ENCODE measurements at regions not wholly inside any gene's neighbourhood (a gene's known extent, or its start where the extent isn't known, plus 50 kb on each side); places are given as distances from the start of the nearest gene placed in this dataset.

- no peak overlapping the region for H3K4me3 ChIP-seq (replicated peaks; ENCODE audit: low read depth, low read length)
- TF ChIP-seq, protein P1, sequence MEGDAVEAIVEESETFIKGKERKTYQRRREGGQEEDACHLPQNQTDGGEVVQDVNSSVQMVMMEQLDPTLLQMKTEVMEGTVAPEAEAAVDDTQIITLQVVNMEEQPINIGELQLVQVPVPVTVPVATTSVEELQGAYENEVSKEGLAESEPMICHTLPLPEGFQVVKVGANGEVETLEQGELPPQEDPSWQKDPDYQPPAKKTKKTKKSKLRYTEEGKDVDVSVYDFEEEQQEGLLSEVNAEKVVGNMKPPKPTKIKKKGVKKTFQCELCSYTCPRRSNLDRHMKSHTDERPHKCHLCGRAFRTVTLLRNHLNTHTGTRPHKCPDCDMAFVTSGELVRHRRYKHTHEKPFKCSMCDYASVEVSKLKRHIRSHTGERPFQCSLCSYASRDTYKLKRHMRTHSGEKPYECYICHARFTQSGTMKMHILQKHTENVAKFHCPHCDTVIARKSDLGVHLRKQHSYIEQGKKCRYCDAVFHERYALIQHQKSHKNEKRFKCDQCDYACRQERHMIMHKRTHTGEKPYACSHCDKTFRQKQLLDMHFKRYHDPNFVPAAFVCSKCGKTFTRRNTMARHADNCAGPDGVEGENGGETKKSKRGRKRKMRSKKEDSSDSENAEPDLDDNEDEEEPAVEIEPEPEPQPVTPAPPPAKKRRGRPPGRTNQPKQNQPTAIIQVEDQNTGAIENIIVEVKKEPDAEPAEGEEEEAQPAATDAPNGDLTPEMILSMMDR (IDR thresholded peaks at IDR 0.05; ENCODE audit: insufficient read depth, low read length, poor library complexity, severe bottlenecking), result no peak
- no peaks in the 10 kb centered on the region for H3K36me3 ChIP-seq (ENCODE audit: control insufficient read depth, insufficient read depth, low read length)
- no peak for DNase-seq (ENCODE audit: extremely low read depth, insufficient read length)
- no peaks in the 10 kb centered on the region for H3K27me3 ChIP-seq (replicated peaks; ENCODE audit: control insufficient read depth, insufficient read depth, low read length)
Observed at GRCh38 chr7:84271543-84271942, 77.0 kb upstream of the SEMA3A start.

DNA sequence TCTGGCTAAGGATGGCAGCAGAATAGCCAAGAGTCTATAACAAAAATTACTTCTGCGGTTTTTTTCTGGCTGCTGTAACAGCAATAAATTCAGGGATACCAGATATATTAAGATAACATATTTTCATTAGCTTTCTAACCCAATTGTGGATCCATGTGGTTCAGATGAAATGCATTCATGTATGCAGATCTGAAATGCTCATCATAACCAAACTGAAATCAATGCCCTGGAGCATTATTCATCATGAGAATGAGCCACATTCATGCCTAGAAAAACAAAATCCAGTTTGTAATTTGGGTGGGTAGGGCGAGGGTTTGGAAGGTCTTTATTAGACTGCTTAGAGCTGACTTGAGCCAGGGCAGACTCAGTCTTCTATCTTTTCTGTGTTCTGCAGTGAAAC lies 69.8 kb upstream of the SEMA3A start:
- DNase-seq (ENCODE audit: extremely low read depth, insufficient read length), result no peak
- H3K4me3 ChIP-seq (replicated peaks; ENCODE audit: low read depth, low read length), result no peak overlapping the region
- no peaks in the 10 kb centered on the region for H3K27me3 ChIP-seq (replicated peaks; ENCODE audit: control insufficient read depth, insufficient read depth, low read length)
- no peaks in the 10 kb centered on the region for H3K36me3 ChIP-seq (ENCODE audit: control insufficient read depth, insufficient read depth, low read length)
- TF ChIP-seq, protein P1 (IDR thresholded peaks at IDR 0.05; ENCODE audit: insufficient read depth, low read length, poor library complexity, severe bottlenecking), result no peak

DNA sequence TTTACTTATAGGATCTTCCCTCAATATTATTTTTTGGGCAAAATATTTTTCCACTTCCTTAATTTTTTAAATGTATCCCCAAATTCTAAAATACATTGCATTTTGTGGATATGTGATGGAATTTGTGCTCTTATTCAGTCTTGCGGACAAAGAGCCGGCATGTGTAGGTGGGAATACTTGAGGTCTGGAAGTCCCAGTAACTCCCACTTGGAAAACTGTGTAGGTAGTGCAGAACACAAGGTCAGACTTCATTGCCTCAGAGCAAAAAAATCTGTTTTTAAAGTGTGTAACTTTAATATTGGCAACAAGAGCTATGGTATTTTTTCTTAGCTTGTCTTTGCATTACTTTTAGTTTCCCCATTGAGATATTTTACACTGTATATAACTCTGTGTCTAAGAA lies 68.5 kb upstream of the SEMA3A start:
- no peaks in the 10 kb centered on the region for H3K36me3 ChIP-seq (ENCODE audit: control insufficient read depth, insufficient read depth, low read length)
- H3K4me3 ChIP-seq (replicated peaks; ENCODE audit: low read depth, low read length), result no peak overlapping the region
- no peak for DNase-seq (ENCODE audit: extremely low read depth, insufficient read length)
- H3K27me3 ChIP-seq (replicated peaks; ENCODE audit: control insufficient read depth, insufficient read depth, low read length), result no peaks in the 10 kb centered on the region
- TF ChIP-seq, protein P1 (IDR thresholded peaks at IDR 0.05; ENCODE audit: insufficient read depth, low read length, poor library complexity, severe bottlenecking), result no peak

- no peak for DNase-seq (ENCODE audit: extremely low read depth, insufficient read length)
- TF ChIP-seq, protein P1 (IDR thresholded peaks at IDR 0.05; ENCODE audit: insufficient read depth, low read length, poor library complexity, severe bottlenecking), result no peak
- H3K36me3 ChIP-seq (ENCODE audit: control insufficient read depth, insufficient read depth, low read length), result no peaks in the 10 kb centered on the region
- H3K27me3 ChIP-seq (replicated peaks; ENCODE audit: control insufficient read depth, insufficient read depth, low read length), result no peaks in the 10 kb centered on the region
- no peak overlapping the region for H3K4me3 ChIP-seq (replicated peaks; ENCODE audit: low read depth, low read length)
Observed at GRCh38 chr7:84261509-84261908, 66.9 kb upstream of the SEMA3A start.

- no peak for DNase-seq (ENCODE audit: extremely low read depth, insufficient read length)
- no peaks in the 10 kb centered on the region for H3K27me3 ChIP-seq (replicated peaks; ENCODE audit: control insufficient read depth, insufficient read depth, low read length)
- TF ChIP-seq, protein P1 (IDR thresholded peaks at IDR 0.05; ENCODE audit: insufficient read depth, low read length, poor library complexity, severe bottlenecking), result no peak
- H3K4me3 ChIP-seq (replicated peaks; ENCODE audit: low read depth, low read length), result no peak overlapping the region
- H3K36me3 ChIP-seq (ENCODE audit: control insufficient read depth, insufficient read depth, low read length), result no peaks in the 10 kb centered on the region
Observed at GRCh38 chr7:84258628-84259027, 64.0 kb upstream of the SEMA3A start.

- TF ChIP-seq, protein P1 (IDR thresholded peaks at IDR 0.05; ENCODE audit: insufficient read depth, low read length, poor library complexity, severe bottlenecking), result no peak
- no peak overlapping the region for H3K4me3 ChIP-seq (replicated peaks; ENCODE audit: low read depth, low read length)
- H3K27me3 ChIP-seq (replicated peaks; ENCODE audit: control insufficient read depth, insufficient read depth, low read length), result no peaks in the 10 kb centered on the region
- no peaks in the 10 kb centered on the region for H3K36me3 ChIP-seq (ENCODE audit: control insufficient read depth, insufficient read depth, low read length)
- DNase-seq (ENCODE audit: extremely low read depth, insufficient read length), result no peak
Observed at GRCh38 chr7:84256571-84256971, 62.0 kb upstream of the SEMA3A start.
